Liver (tissue), 8 donors: ENCODE measurements at regions not wholly inside any gene's neighbourhood (a gene's known extent, or its start where the extent isn't known, plus 50 kb on each side); places are given as distances from the start of the nearest gene placed in this dataset.

ENCODE experiments used
- DNase-seq: peaks from one replicate; pipeline ENCODE4 v3.0.0-alpha.2; 2017; ENCODE audit warnings: low spot score
- H3K27ac ChIP-seq, 2 donors: one replicate each; pipeline ENCODE4 v1.7.0; 2013; ENCODE audit warnings: inconsistent platforms in 2 of 2, low read length in 2 of 2, control low read depth in 1 of 2, low read depth in 1 of 2, mild to moderate bottlenecking in 1 of 2
- H3K27me3 ChIP-seq, 4 donors: one replicate each; pipeline versions ENCODE4 v1.6.1 to v1.7.0; 2013; ENCODE audit warnings: low read length in 3 of 4, inconsistent platforms in 1 of 4, mild to moderate bottlenecking in 1 of 4, moderate library complexity in 1 of 4; ENCODE audit not compliant: control insufficient read depth in 4 of 4, insufficient read depth in 4 of 4
- H3K36me3 ChIP-seq, 4 donors: one replicate each; pipeline versions ENCODE4 v1.6.1 to v1.7.0; 2013; ENCODE audit warnings: low read length in 3 of 4, mild to moderate bottlenecking in 3 of 4, low read depth in 1 of 4, moderate library complexity in 1 of 4; ENCODE audit not compliant: control insufficient read depth in 4 of 4, insufficient read depth in 3 of 4
- H3K4me1 ChIP-seq, 4 donors: one replicate each; pipeline versions ENCODE4 v1.6.1 to v1.7.0; 2013; ENCODE audit warnings: low read length in 3 of 4, mild to moderate bottlenecking in 3 of 4, moderate library complexity in 1 of 4; ENCODE audit not compliant: control insufficient read depth in 4 of 4, insufficient read depth in 4 of 4
- H3K4me3 ChIP-seq, 3 donors: one replicate each; pipeline versions ENCODE4 v1.6.1 to v1.7.0; 2013; ENCODE audit warnings: low read length in 3 of 3, control low read depth in 1 of 3, low read depth in 1 of 3, mild to moderate bottlenecking in 1 of 3
- H3K9ac ChIP-seq, 2 donors: one replicate each; pipeline ENCODE4 v1.7.0; 2013; ENCODE audit warnings: low read length in 2 of 2, mild to moderate bottlenecking in 2 of 2, moderate library complexity in 2 of 2, control low read depth in 1 of 2, low read depth in 1 of 2
- H3K9me3 ChIP-seq, 4 donors: one replicate each; pipeline versions ENCODE4 v1.6.1 to v1.7.0; 2013; ENCODE audit warnings: low read length in 3 of 4; ENCODE audit not compliant: control insufficient read depth in 4 of 4
- ATF3 ChIP-seq: IDR thresholded peaks from 2 replicates; pipeline ENCODE4 v1.6.1; 2016; ENCODE audit warnings: antibody characterized with exemption
- EGR1 ChIP-seq, 2 donors: IDR thresholded peaks; 2 replicates each; pipeline ENCODE4 v1.6.1; 2016 to 2018; ENCODE audit warnings: antibody characterized with exemption in 2 of 2, low read depth in 2 of 2
- FOXA1 ChIP-seq: IDR thresholded peaks from 2 replicates; pipeline ENCODE4 v1.6.1; 2016; ENCODE audit warnings: antibody characterized with exemption
- HNF4G ChIP-seq: IDR thresholded peaks from 2 replicates; pipeline ENCODE4 v1.6.1; 2016; ENCODE audit warnings: antibody characterized with exemption
- JUND ChIP-seq, 2 donors: IDR thresholded peaks; 2 replicates each; pipeline ENCODE4 v1.6.1; 2016; ENCODE audit warnings: antibody characterized with exemption in 2 of 2
- NR2F2 ChIP-seq: IDR thresholded peaks from 2 replicates; pipeline ENCODE4 v1.6.1; 2016; ENCODE audit warnings: antibody characterized with exemption
- RAD21 ChIP-seq, 2 donors: IDR thresholded peaks; 2 replicates each; pipeline ENCODE4 v1.6.1; 2016; ENCODE audit warnings: antibody characterized with exemption in 2 of 2, mild to moderate bottlenecking in 2 of 2
- ZBTB33 ChIP-seq: IDR thresholded peaks from 2 replicates; pipeline ENCODE4 v1.6.1; 2016; ENCODE audit warnings: antibody characterized with exemption
- WGBS: extraction: QIAGEN DNeasy Blood & Tissue Kit; methylation state at CpG from one replicate; pipeline ENCODE4 v1.1.7; 2013; 5-methylcytosine and 5-hydroxymethylcytosine counted together
- TF ChIP-seq, protein P1 (sequence below): IDR thresholded peaks from 2 replicates; pipeline ENCODE4 v1.6.1; 2016; ENCODE audit warnings: antibody characterized with exemption
- TF ChIP-seq, protein P2 (sequence below): fragments of 150-350 bp; IDR thresholded peaks from 2 replicates; pipeline ENCODE4 v1.5.1; 2017; ENCODE audit warnings: improper control_type of control experiment, low read depth, low read length; ENCODE audit not compliant: missing input control
- donor health status: healthy.
- donor health status: healthy.
- donor health status: healthy.
- donor health status: healthy.
- donor health status: healthy.

GRCh38 chr2:219870041-219870440 is 242.6 kb downstream of the SLC4A3 start:
- DNase-seq: no peak
- TF ChIP-seq NR2F2 (peak; percentile 57), ZBTB33 (no peak)
- Histone ChIP-seq H3K27me3 (no peaks in the 10 kb centered on the region), H3K4me1 (no peaks in the 10 kb centered on the region), H3K36me3 (no peaks in the 10 kb centered on the region), H3K9me3 (no peaks in the 10 kb centered on the region), H3K4me3 (no peak overlapping the region), H3K9ac (no peak overlapping the region), H3K27ac (no peak overlapping the region)
- 54% methylated on average over 3 of the region's 3 CpGs for WGBS

DNA sequence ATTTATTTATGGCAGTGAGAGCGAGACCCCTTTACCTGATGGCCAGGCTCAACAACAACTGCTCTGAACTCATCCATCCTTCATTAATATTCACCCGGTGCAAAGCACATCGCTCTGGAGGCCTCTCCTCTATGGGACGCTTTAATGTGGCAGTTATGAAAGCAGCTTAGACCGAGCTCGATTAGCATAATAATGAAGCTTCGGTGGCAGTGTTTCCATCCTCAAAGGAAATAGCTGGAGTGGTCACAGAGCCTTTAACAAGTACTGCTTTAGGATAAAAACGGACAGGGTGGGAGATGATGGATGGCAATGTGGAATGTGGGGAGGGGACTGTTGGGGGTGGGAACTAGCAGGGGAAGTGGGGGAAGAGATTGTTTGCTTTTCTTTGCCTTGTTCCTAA is 243.9 kb downstream of the SLC4A3 start:
- no peaks in the 10 kb centered on the region for H3K36me3 ChIP-seq

DNA sequence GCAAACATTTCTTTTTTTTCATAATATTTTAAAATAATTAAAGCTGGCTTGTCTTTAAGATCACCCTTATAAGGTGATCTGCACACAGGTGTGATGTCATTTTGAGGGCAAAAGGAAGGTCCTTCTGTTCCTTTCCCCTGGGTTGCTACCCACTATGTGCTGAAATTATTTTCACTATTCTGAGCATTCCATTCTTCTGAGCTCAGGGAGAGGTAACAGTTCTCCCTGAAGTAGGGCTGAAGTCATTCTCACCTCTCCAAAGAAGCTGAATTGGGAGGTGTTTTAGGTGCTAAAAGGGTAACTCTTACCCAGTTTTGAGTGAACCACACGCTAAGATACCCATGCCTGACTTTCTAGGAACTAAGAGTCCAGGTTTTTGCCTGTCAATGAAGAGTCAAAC is 247.6 kb downstream of the SLC4A3 start:
- Histone ChIP-seq H3K27ac (no peak overlapping the region), H3K4me3 (no peak overlapping the region), H3K27me3 (no peaks in the 10 kb centered on the region), H3K9me3 (no peaks in the 10 kb centered on the region), H3K4me1 (no peaks in the 10 kb centered on the region), H3K36me3 (no peaks in the 10 kb centered on the region), H3K9ac (no peak overlapping the region)
- WGBS: 75% methylated on average over 1 of the region's 1 CpG
- no peak for DNase-seq
- TF ChIP-seq HNF4G: no peak
- TF ChIP-seq NR2F2: no peak
- TF ChIP-seq, protein P1, sequence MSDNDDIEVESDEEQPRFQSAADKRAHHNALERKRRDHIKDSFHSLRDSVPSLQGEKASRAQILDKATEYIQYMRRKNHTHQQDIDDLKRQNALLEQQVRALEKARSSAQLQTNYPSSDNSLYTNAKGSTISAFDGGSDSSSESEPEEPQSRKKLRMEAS: no peak
- TF ChIP-seq FOXA1: no peak
- TF ChIP-seq, protein P2, sequence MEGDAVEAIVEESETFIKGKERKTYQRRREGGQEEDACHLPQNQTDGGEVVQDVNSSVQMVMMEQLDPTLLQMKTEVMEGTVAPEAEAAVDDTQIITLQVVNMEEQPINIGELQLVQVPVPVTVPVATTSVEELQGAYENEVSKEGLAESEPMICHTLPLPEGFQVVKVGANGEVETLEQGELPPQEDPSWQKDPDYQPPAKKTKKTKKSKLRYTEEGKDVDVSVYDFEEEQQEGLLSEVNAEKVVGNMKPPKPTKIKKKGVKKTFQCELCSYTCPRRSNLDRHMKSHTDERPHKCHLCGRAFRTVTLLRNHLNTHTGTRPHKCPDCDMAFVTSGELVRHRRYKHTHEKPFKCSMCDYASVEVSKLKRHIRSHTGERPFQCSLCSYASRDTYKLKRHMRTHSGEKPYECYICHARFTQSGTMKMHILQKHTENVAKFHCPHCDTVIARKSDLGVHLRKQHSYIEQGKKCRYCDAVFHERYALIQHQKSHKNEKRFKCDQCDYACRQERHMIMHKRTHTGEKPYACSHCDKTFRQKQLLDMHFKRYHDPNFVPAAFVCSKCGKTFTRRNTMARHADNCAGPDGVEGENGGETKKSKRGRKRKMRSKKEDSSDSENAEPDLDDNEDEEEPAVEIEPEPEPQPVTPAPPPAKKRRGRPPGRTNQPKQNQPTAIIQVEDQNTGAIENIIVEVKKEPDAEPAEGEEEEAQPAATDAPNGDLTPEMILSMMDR: no peak
- no peak for TF ChIP-seq ATF3

More for the DNA sequence above, 243.9 kb downstream of the SLC4A3 start:
- DNase-seq: no peak
- WGBS: 64% methylated on average over 8 of the region's 8 CpGs
- no peak overlapping the region for H3K4me3 ChIP-seq
- no peaks in the 10 kb centered on the region for H3K27me3 ChIP-seq
- TF ChIP-seq, protein P2: no peak
- TF ChIP-seq ZBTB33 (no peak), EGR1 (IDR thresholded peaks at IDR 0.05; ENCODE audit: low read depth in 2 of 2) (no peak), HNF4G (no peak), JUND (IDR thresholded peaks at IDR 0.05) (no peak), FOXA1 (no peak), RAD21 (IDR thresholded peaks at IDR 0.05) (no peak)
- TF ChIP-seq, protein P1: no peak
- no peaks in the 10 kb centered on the region for H3K9me3 ChIP-seq
- no peak overlapping the region for H3K9ac ChIP-seq
- H3K27ac ChIP-seq: no peak overlapping the region
- no peaks in the 10 kb centered on the region for H3K4me1 ChIP-seq
